ENCODE measurements at regions not wholly inside any gene's neighbourhood (a gene's known extent, or its start where the extent isn't known, plus 50 kb on each side); places are given as distances from the start of the nearest gene placed in this dataset.

GRCh38 chr12:115203701-115204100 lies 519.7 kb upstream of the TBX3 start:
- H2AFZ ChIP-seq (ENCODE audit: low read depth) = no peak overlapping the region

GRCh38 chr12:115201966-115202365 lies 518.0 kb upstream of the TBX3 start:
- Histone ChIP-seq H4K20me1 (ENCODE audit: insufficient read depth) (no peaks in the 10 kb centered on the region), H3K4me2 (no peak overlapping the region), H3K79me2 (ENCODE audit: insufficient read depth) (no peaks in the 10 kb centered on the region), H3K27me3 (ENCODE audit: insufficient read depth) (no peaks in the 10 kb centered on the region), H3K9me2 (no peaks in the 10 kb centered on the region), H3F3A (replicated peaks; ENCODE audit: insufficient read depth) (no peaks in the 10 kb centered on the region), H2AFZ (ENCODE audit: low read depth) (no peak overlapping the region), H3K27ac (ENCODE audit: low read depth in 2 of 2, low read length in 1 of 2) (no peak overlapping the region), H3K9me3 (no peaks in the 10 kb centered on the region), H3K36me3 (replicated peaks in 1 of 2; ENCODE audit: control insufficient read depth in 1 of 2, insufficient read depth in 2 of 2, low read length in 1 of 2) (no peaks in the 10 kb centered on the region), H3K4me3 (ENCODE audit: low read depth in 2 of 2, low read length in 1 of 2) (no peak overlapping the region), H3K9ac (no peak overlapping the region), H3K4me1 (ENCODE audit: control insufficient read depth in 1 of 2, insufficient read depth in 2 of 2, low read depth in 1 of 2, low read length in 1 of 2) (no peaks in the 10 kb centered on the region)
- POLR2A ChIA-PET = no interaction called here
- CTCF ChIA-PET = interaction anchor here (1.4 kb wide), 1 partner anchor 9 kb away, joined by 3 read pairs; no protein-coding TSS in a partner anchor
- DNase-seq = no peak
- no peak for TF ChIP-seq JUND (IDR thresholded peaks at IDR 0.05)
- no peak for TF ChIP-seq MEF2A (IDR thresholded peaks at IDR 0.05; ENCODE audit: borderline replicate concordance, low read depth)
- TF ChIP-seq REST (IDR thresholded peaks at IDR 0.05; ENCODE audit: low read depth, low read length) = no peak
- TF ChIP-seq TAF1 (IDR thresholded peaks at IDR 0.05; ENCODE audit: borderline replicate concordance, low read depth, low read length) = no peak
- no peak for TF ChIP-seq ELF1 (IDR thresholded peaks at IDR 0.05)
- TF ChIP-seq FOXJ3 (CRISPR knock-in tag; IDR thresholded peaks at IDR 0.05) = no peak
- TF ChIP-seq PBX3 (IDR thresholded peaks at IDR 0.05) = no peak
- TF ChIP-seq FOSL2 (IDR thresholded peaks at IDR 0.05; ENCODE audit: borderline replicate concordance, low read depth) = no peak
- no peak for TF ChIP-seq USF2 (IDR thresholded peaks at IDR 0.05; ENCODE audit: borderline replicate concordance, low read depth, low read length)
- 60% methylated on average over 3 of the region's 3 CpGs for WGBS (ENCODE audit: low lambda C conversion rate)

More at GRCh38 chr12:115203701-115204100, 519.7 kb upstream of the TBX3 start:
- H3K9ac ChIP-seq = no peak overlapping the region
- no peaks in the 10 kb centered on the region for H3K27me3 ChIP-seq (ENCODE audit: insufficient read depth)
- 76% methylated on average over 2 of the region's 2 CpGs for WGBS (ENCODE audit: low lambda C conversion rate)
- peaks cover 0 to 1% of the 10 kb centered on the region in 2 experiments; a peak in 1 of 4 replicates for H3K4me1 ChIP-seq (ENCODE audit: control insufficient read depth in 1 of 2, insufficient read depth in 2 of 2, low read depth in 1 of 2, low read length in 1 of 2)
- no peaks in the 10 kb centered on the region for H3K9me3 ChIP-seq
- no peaks in the 10 kb centered on the region for H3K79me2 ChIP-seq (ENCODE audit: insufficient read depth)
- H3K4me2 ChIP-seq = no peak overlapping the region
- no peak for DNase-seq
- H4K20me1 ChIP-seq (ENCODE audit: insufficient read depth) = no peaks in the 10 kb centered on the region
- TF ChIP-seq PBX3 (IDR thresholded peaks at IDR 0.05) (0 out of 2 replicates have a peak, but pooled peaks have one; percentile 10), TCF12 (IDR thresholded peaks at IDR 0.05) (peak; percentile 16; the same call in 1 of the 2 replicates), RCOR1 (IDR thresholded peaks at IDR 0.05; ENCODE audit: low read length) (no peak)
- H3K9me2 ChIP-seq = no peaks in the 10 kb centered on the region
- no peaks in the 10 kb centered on the region for H3K36me3 ChIP-seq (replicated peaks in 1 of 2; ENCODE audit: control insufficient read depth in 1 of 2, insufficient read depth in 2 of 2, low read length in 1 of 2)
- H3K27ac ChIP-seq (ENCODE audit: low read depth in 2 of 2, low read length in 1 of 2) = no peak overlapping the region
- POLR2A ChIA-PET = no interaction called here
- H3F3A ChIP-seq (replicated peaks; ENCODE audit: insufficient read depth) = no peaks in the 10 kb centered on the region
- CTCF ChIA-PET = no interaction called here
- no peak overlapping the region for H3K4me3 ChIP-seq (ENCODE audit: low read depth in 2 of 2, low read length in 1 of 2)

All from SK-N-SH (cell line).